ENCODE measurements at regions not wholly inside any gene's neighbourhood (a gene's known extent, or its start where the extent isn't known, plus 50 kb on each side); places are given as distances from the start of the nearest gene placed in this dataset.

- DNase-seq, result no peak
- Mint-ChIP-seq H3K4me3 (ENCODE audit: low read depth, unreplicated experiment) (no peak overlapping the region), H3K27ac (ENCODE audit: unreplicated experiment) (no peak overlapping the region), H3K4me1 (ENCODE audit: low read depth, unreplicated experiment) (no peaks in the 10 kb centered on the region), H3K27me3 (ENCODE audit: unreplicated experiment) (no peaks in the 10 kb centered on the region), H3K36me3 (ENCODE audit: insufficient read depth, unreplicated experiment) (no peaks in the 10 kb centered on the region), H3K9me3 (ENCODE audit: low read depth, unreplicated experiment) (no peaks in the 10 kb centered on the region)
- intact Hi-C loops (cut with micrococcal nuclease; ENCODE audit: unreplicated experiment), result no loop called here
- CTCF ChIA-PET, result interaction anchor here (0.7 kb wide), 1 partner anchor 24 kb away, joined by 6 read pairs; no protein-coding TSS in a partner anchor
- BruUV-seq (replicated peaks), result no TSS peak
- no peak for TF ChIP-seq CTCF (IDR thresholded peaks at IDR 0.05; ENCODE audit: unreplicated experiment)
Measured at GRCh38 chr10:4022473-4022872, 237.5 kb upstream of the KLF6 start.

GRCh38 chr10:4020631-4021030 is 235.6 kb upstream of the KLF6 start:
- Mint-ChIP-seq H3K9me3 (ENCODE audit: low read depth, unreplicated experiment) (no peaks in the 10 kb centered on the region), H3K4me3 (ENCODE audit: low read depth, unreplicated experiment) (no peak overlapping the region), H3K36me3 (ENCODE audit: insufficient read depth, unreplicated experiment) (no peaks in the 10 kb centered on the region), H3K4me1 (ENCODE audit: low read depth, unreplicated experiment) (no peaks in the 10 kb centered on the region), H3K27ac (ENCODE audit: unreplicated experiment) (no peak overlapping the region), H3K27me3 (ENCODE audit: unreplicated experiment) (no peaks in the 10 kb centered on the region)
- DNase-seq, result no peak
- intact Hi-C loops (cut with micrococcal nuclease; ENCODE audit: unreplicated experiment), result no loop called here
- no peak for TF ChIP-seq CTCF (IDR thresholded peaks at IDR 0.05; ENCODE audit: unreplicated experiment)
- no TSS peak for BruUV-seq (replicated peaks)
- CTCF ChIA-PET, result no interaction called here

GRCh38 chr10:4018054-4018511 is 233.1 kb upstream of the KLF6 start:
- Mint-ChIP-seq H3K27me3 (ENCODE audit: unreplicated experiment) (no peaks in the 10 kb centered on the region), H3K4me1 (ENCODE audit: low read depth, unreplicated experiment) (no peaks in the 10 kb centered on the region), H3K4me3 (ENCODE audit: low read depth, unreplicated experiment) (no peak overlapping the region), H3K36me3 (ENCODE audit: insufficient read depth, unreplicated experiment) (no peaks in the 10 kb centered on the region), H3K9me3 (ENCODE audit: low read depth, unreplicated experiment) (no peaks in the 10 kb centered on the region), H3K27ac (ENCODE audit: unreplicated experiment) (no peak overlapping the region)
- intact Hi-C loops (cut with micrococcal nuclease; ENCODE audit: unreplicated experiment), result no loop called here
- no peak for TF ChIP-seq CTCF (IDR thresholded peaks at IDR 0.05; ENCODE audit: unreplicated experiment)
- DNase-seq, result no peak
- BruUV-seq (replicated peaks), result no TSS peak
- CTCF ChIA-PET, result no interaction called here

- intact Hi-C loops (cut with micrococcal nuclease; ENCODE audit: unreplicated experiment), result no loop called here
- Mint-ChIP-seq H3K9me3 (ENCODE audit: low read depth, unreplicated experiment) (no peaks in the 10 kb centered on the region), H3K4me3 (ENCODE audit: low read depth, unreplicated experiment) (no peak overlapping the region), H3K27ac (ENCODE audit: unreplicated experiment) (no peak overlapping the region), H3K4me1 (ENCODE audit: low read depth, unreplicated experiment) (no peaks in the 10 kb centered on the region), H3K27me3 (ENCODE audit: unreplicated experiment) (no peaks in the 10 kb centered on the region), H3K36me3 (ENCODE audit: insufficient read depth, unreplicated experiment) (no peaks in the 10 kb centered on the region)
- CTCF ChIA-PET, result interaction anchor here (0.5 kb wide), 1 partner anchor 202 kb away, joined by 7 read pairs; no protein-coding TSS in a partner anchor
- DNase-seq, result no peak
- no TSS peak for BruUV-seq (replicated peaks)
- TF ChIP-seq CTCF (IDR thresholded peaks at IDR 0.05; ENCODE audit: unreplicated experiment), result no peak
Measured at GRCh38 chr10:4017336-4017735, 232.3 kb upstream of the KLF6 start.

Measured in Calu3 (cell line).